ENCODE measurements at regions not wholly inside any gene's neighbourhood (a gene's known extent, or its start where the extent isn't known, plus 50 kb on each side); places are given as distances from the start of the nearest gene placed in this dataset.

- no peak for DNase-seq
Observed at GRCh38 chr19:30648866-30649862, 277.0 kb downstream of the ZNF536 start.

GRCh38 chr19:30647891-30648720, 275.9 kb downstream of the ZNF536 start:
- DNase-seq = no peak

GRCh38 chr19:30646806-30647205, 274.6 kb downstream of the ZNF536 start:
- no peak for DNase-seq

GRCh38 chr19:30645946-30646577, 273.9 kb downstream of the ZNF536 start:
- DNase-seq = no peak

- DNase-seq = no peak
Observed at GRCh38 chr19:30640252-30640965, 268.2 kb downstream of the ZNF536 start.

- DNase-seq = no peak
Observed at GRCh38 chr19:30638889-30639288, 266.7 kb downstream of the ZNF536 start.

GRCh38 chr19:30637926-30638325, 265.7 kb downstream of the ZNF536 start:
- no peak for DNase-seq

GRCh38 chr19:30634996-30635975, 263.1 kb downstream of the ZNF536 start:
- DNase-seq = no peak

- DNase-seq = no peak
Observed at GRCh38 chr19:30634131-30634830, 262.1 kb downstream of the ZNF536 start.

GRCh38 chr19:30631033-30631370, 258.8 kb downstream of the ZNF536 start:
- no peak for DNase-seq

- DNase-seq = no peak
Observed at GRCh38 chr19:30630289-30631032, 258.3 kb downstream of the ZNF536 start.

- no peak for DNase-seq
Observed at GRCh38 chr19:30629086-30629485, 256.9 kb downstream of the ZNF536 start.

GRCh38 chr19:30626626-30626966, 254.4 kb downstream of the ZNF536 start:
- no peak for DNase-seq

GRCh38 chr19:30625947-30626625, 253.9 kb downstream of the ZNF536 start:
- no peak for DNase-seq

GRCh38 chr19:30622276-30622675, 250.1 kb downstream of the ZNF536 start:
- no peak for DNase-seq

- no peak for DNase-seq
Observed at GRCh38 chr19:30621326-30621920, 249.2 kb downstream of the ZNF536 start.

- DNase-seq = no peak
Observed at GRCh38 chr19:30620354-30620753, 248.2 kb downstream of the ZNF536 start.

- DNase-seq = no peak
Observed at GRCh38 chr19:30609656-30610270, 237.6 kb downstream of the ZNF536 start.

- DNase-seq = no peak
Observed at GRCh38 chr19:30608471-30608870, 236.3 kb downstream of the ZNF536 start.
